K562 (cell line): ENCODE measurements at regions not wholly inside any gene's neighbourhood (a gene's known extent, or its start where the extent isn't known, plus 50 kb on each side); places are given as distances from the start of the nearest gene placed in this dataset.

Experiments
- BRD9 ChIP-seq: fragments of 450-650 bp; IDR thresholded peaks from 2 replicates; pipeline ENCODE4 v1.6.1; 2018; ENCODE audit warnings: low read depth; ENCODE audit not compliant: partially characterized antibody
- CBX5 ChIP-seq: IDR thresholded peaks from 2 replicates; pipeline ENCODE4 v1.6.1; 2014; ENCODE audit warnings: low read depth, borderline replicate concordance
- FOXM1 ChIP-seq, 2 experiments: fragments of 450-650 bp in 1 of 2; sonication (generic) in 1 of 2; formaldehyde crosslinking in 1 of 2; IDR thresholded peaks; 2 replicates each; pipeline versions ENCODE4 v1.6.1 to v1.9.0; 2017 to 2022; ENCODE audit warnings: low read depth in 2 of 2, mild to moderate bottlenecking in 2 of 2, missing genetic modification reagents in 1 of 2, moderate library complexity in 1 of 2
- ILF3 ChIP-seq: fragments of 450-650 bp; IDR thresholded peaks from 2 replicates; pipeline ENCODE4 v1.6.1; 2018; ENCODE audit warnings: antibody characterized with exemption, mild to moderate bottlenecking, moderate library complexity, borderline replicate concordance
- NR2C1 ChIP-seq, 2 experiments: fragments of 450-650 bp; IDR thresholded peaks; 2 replicates each; pipeline ENCODE4 v1.6.1; 2017; ENCODE audit warnings: mild to moderate bottlenecking in 2 of 2, antibody characterized with exemption in 1 of 2, inconsistent platforms in 1 of 2, missing compliant biosample characterization in 1 of 2, missing genetic modification characterization in 1 of 2
- SMC3 ChIP-seq: conservative IDR thresholded peaks from 2 replicates; pipeline ENCODE4 v1.6.1; 2011; ENCODE audit warnings: low read depth, low read length, improper control_type of control experiment; ENCODE audit not compliant: insufficient read depth
- SUPT5H ChIP-seq: fragments of 450-650 bp; IDR thresholded peaks from 2 replicates; pipeline ENCODE4 v1.6.1; 2016
- TF ChIP-seq, protein P1 (sequence below), 2 experiments: IDR thresholded peaks; 2 replicates each; pipeline ENCODE4 v1.6.1; 2012; ENCODE audit warnings: improper control_type of control experiment in 2 of 2, low read depth in 2 of 2, low read length in 2 of 2, borderline replicate concordance in 1 of 2
- TF ChIP-seq, protein P2 (sequence below): fragments of 450-650 bp; IDR thresholded peaks from 2 replicates; pipeline ENCODE4 v1.6.1; 2016; ENCODE audit warnings: missing biosample characterization, missing genetic modification characterization
- TF ChIP-seq, protein P3 (sequence below): fragments of 450-650 bp; IDR thresholded peaks from 2 replicates; pipeline ENCODE4 v1.6.1; 2017; ENCODE audit warnings: antibody characterized with exemption, mild to moderate bottlenecking
- TF ChIP-seq, protein P4 (sequence below), 2 experiments: IDR thresholded peaks in 1 of 2; conservative IDR thresholded peaks in 1 of 2; 2 replicates each; pipeline ENCODE4 v1.6.1; 2016; ENCODE audit warnings: low read depth in 2 of 2, mild to moderate bottlenecking in 1 of 2, missing compliant biosample characterization in 1 of 2, missing genetic modification characterization in 1 of 2, moderate library complexity in 1 of 2
- TF ChIP-seq, protein P5 (sequence below): fragments of 450-650 bp; IDR thresholded peaks from 2 replicates; pipeline ENCODE4 v1.7.0; 2016; ENCODE audit warnings: borderline replicate concordance

DNA sequence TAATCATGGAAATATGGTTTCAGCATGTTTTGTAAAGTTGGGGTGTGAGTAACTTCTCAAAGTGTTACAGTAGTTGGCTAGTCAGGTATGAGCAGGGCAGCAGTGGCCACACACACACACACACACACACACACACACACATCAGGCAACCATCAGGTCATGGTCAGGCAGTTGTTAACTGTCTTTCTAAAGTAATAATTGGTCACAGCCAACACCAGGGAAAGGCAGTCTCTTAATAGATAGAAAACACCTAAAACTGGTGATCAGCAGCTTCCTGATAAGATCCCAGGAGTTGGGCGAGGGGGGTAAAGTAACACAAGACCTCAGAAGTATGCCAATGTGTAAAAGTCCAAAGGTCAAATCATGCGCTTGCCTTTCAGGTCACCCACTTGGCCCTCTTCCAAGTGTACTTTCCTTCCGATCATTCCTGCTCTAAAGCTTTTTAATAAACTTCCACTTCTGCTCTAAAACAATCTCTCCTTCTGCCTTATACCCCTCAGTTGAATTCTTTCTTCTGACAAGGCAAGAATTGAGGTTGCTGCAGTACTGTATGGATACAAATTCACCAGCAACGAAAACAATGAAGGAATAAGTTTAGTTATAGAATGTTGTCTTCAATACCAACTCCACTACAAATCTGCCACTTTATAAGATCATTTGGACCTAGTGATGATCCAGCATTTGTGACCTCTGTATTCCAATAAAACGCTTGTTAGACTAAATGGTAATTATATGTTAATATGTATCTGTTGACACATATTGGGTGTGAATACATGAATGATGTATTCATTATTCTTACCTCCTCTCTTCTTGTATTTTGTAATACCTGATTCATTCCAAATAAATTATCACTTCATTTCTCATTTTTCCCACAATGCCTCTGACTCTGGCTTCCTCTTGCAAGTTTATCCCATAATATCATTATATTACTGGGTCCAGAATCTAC is 254.3 kb downstream of the METTL4 start (continued):
- TF ChIP-seq, protein P1, sequence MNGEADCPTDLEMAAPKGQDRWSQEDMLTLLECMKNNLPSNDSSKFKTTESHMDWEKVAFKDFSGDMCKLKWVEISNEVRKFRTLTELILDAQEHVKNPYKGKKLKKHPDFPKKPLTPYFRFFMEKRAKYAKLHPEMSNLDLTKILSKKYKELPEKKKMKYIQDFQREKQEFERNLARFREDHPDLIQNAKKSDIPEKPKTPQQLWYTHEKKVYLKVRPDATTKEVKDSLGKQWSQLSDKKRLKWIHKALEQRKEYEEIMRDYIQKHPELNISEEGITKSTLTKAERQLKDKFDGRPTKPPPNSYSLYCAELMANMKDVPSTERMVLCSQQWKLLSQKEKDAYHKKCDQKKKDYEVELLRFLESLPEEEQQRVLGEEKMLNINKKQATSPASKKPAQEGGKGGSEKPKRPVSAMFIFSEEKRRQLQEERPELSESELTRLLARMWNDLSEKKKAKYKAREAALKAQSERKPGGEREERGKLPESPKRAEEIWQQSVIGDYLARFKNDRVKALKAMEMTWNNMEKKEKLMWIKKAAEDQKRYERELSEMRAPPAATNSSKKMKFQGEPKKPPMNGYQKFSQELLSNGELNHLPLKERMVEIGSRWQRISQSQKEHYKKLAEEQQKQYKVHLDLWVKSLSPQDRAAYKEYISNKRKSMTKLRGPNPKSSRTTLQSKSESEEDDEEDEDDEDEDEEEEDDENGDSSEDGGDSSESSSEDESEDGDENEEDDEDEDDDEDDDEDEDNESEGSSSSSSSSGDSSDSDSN (IDR thresholded peaks at IDR 0.05; ENCODE audit: borderline replicate concordance in 1 of 2, low read depth in 2 of 2, low read length in 2 of 2), result no peak
- no peak for TF ChIP-seq CBX5
- peak; percentile 69 for TF ChIP-seq NR2C1 (IDR thresholded peaks at IDR 0.05)
- peak; percentile 53 for TF ChIP-seq NR2C1 (tag; IDR thresholded peaks at IDR 0.05)
- TF ChIP-seq, protein P2, sequence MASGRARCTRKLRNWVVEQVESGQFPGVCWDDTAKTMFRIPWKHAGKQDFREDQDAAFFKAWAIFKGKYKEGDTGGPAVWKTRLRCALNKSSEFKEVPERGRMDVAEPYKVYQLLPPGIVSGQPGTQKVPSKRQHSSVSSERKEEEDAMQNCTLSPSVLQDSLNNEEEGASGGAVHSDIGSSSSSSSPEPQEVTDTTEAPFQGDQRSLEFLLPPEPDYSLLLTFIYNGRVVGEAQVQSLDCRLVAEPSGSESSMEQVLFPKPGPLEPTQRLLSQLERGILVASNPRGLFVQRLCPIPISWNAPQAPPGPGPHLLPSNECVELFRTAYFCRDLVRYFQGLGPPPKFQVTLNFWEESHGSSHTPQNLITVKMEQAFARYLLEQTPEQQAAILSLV (tag), result no peak
- no peak for TF ChIP-seq FOXM1 (IDR thresholded peaks at IDR 0.05; ENCODE audit: low read depth)
- TF ChIP-seq FOXM1 (CRISPR knock-in tag; IDR thresholded peaks at IDR 0.05; ENCODE audit: low read depth), result no peak
- TF ChIP-seq ILF3, result no peak
- no peak for TF ChIP-seq BRD9
- no peak for TF ChIP-seq SUPT5H
- TF ChIP-seq, protein P3, sequence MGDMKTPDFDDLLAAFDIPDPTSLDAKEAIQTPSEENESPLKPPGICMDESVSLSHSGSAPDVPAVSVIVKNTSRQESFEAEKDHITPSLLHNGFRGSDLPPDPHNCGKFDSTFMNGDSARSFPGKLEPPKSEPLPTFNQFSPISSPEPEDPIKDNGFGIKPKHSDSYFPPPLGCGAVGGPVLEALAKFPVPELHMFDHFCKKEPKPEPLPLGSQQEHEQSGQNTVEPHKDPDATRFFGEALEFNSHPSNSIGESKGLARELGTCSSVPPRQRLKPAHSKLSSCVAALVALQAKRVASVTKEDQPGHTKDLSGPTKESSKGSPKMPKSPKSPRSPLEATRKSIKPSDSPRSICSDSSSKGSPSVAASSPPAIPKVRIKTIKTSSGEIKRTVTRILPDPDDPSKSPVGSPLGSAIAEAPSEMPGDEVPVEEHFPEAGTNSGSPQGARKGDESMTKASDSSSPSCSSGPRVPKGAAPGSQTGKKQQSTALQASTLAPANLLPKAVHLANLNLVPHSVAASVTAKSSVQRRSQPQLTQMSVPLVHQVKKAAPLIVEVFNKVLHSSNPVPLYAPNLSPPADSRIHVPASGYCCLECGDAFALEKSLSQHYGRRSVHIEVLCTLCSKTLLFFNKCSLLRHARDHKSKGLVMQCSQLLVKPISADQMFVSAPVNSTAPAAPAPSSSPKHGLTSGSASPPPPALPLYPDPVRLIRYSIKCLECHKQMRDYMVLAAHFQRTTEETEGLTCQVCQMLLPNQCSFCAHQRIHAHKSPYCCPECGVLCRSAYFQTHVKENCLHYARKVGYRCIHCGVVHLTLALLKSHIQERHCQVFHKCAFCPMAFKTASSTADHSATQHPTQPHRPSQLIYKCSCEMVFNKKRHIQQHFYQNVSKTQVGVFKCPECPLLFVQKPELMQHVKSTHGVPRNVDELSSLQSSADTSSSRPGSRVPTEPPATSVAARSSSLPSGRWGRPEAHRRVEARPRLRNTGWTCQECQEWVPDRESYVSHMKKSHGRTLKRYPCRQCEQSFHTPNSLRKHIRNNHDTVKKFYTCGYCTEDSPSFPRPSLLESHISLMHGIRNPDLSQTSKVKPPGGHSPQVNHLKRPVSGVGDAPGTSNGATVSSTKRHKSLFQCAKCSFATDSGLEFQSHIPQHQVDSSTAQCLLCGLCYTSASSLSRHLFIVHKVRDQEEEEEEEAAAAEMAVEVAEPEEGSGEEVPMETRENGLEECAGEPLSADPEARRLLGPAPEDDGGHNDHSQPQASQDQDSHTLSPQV, result 0 out of 2 replicates have a peak, but pooled peaks have one; percentile 43
- TF ChIP-seq, protein P4, sequence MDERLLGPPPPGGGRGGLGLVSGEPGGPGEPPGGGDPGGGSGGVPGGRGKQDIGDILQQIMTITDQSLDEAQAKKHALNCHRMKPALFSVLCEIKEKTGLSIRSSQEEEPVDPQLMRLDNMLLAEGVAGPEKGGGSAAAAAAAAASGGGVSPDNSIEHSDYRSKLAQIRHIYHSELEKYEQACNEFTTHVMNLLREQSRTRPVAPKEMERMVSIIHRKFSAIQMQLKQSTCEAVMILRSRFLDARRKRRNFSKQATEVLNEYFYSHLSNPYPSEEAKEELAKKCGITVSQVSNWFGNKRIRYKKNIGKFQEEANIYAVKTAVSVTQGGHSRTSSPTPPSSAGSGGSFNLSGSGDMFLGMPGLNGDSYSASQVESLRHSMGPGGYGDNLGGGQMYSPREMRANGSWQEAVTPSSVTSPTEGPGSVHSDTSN (CRISPR knock-in tag; IDR thresholded peaks at IDR 0.05; ENCODE audit: low read depth), result no peak
- TF ChIP-seq, protein P4 (tag; conservative IDR thresholded peaks at IDR 0.05; ENCODE audit: low read depth), result no peak
- TF ChIP-seq, protein P5, sequence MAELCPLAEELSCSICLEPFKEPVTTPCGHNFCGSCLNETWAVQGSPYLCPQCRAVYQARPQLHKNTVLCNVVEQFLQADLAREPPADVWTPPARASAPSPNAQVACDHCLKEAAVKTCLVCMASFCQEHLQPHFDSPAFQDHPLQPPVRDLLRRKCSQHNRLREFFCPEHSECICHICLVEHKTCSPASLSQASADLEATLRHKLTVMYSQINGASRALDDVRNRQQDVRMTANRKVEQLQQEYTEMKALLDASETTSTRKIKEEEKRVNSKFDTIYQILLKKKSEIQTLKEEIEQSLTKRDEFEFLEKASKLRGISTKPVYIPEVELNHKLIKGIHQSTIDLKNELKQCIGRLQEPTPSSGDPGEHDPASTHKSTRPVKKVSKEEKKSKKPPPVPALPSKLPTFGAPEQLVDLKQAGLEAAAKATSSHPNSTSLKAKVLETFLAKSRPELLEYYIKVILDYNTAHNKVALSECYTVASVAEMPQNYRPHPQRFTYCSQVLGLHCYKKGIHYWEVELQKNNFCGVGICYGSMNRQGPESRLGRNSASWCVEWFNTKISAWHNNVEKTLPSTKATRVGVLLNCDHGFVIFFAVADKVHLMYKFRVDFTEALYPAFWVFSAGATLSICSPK, result no peak
- no peak for TF ChIP-seq SMC3
